WTC11 (cell line): ENCODE measurements at regions not wholly inside any gene's neighbourhood (a gene's known extent, or its start where the extent isn't known, plus 50 kb on each side); places are given as distances from the start of the nearest gene placed in this dataset.

Experiments
- CDX4 ChIP-seq: fragments of 250-450 bp; sonication (Bioruptor Pico); IDR thresholded peaks from 2 replicates; pipeline ENCODE4 v1.9.0; 2021; ENCODE audit warnings: moderate library complexity, mild to moderate bottlenecking, inconsistent platforms, borderline replicate concordance
- CTCF ChIP-seq: fragments of 200-600 bp; IDR thresholded peaks from 2 replicates; pipeline ENCODE4 v1.8.0; 2022; ENCODE audit warnings: antibody characterized with exemption
- JUN ChIP-seq: sonication (generic); formaldehyde crosslinking; IDR thresholded peaks from 2 replicates; pipeline ENCODE4 v1.8.0; 2023; ENCODE audit warnings: mild to moderate bottlenecking, missing genetic modification reagents

GRCh38 chr3:148450819-148451218 lies 246.9 kb upstream of the AGTR1 start:
- TF ChIP-seq JUN (CRISPR knock-in tag) (no peak), CDX4 (CRISPR knock-in tag) (no peak), CTCF (no peak)
